ENCODE measurements at regions not wholly inside any gene's neighbourhood (a gene's known extent, or its start where the extent isn't known, plus 50 kb on each side); places are given as distances from the start of the nearest gene placed in this dataset.

GRCh38 chr2:215680605-215681598 lies 245.0 kb upstream of the FN1 start:
- H3K9me3 Mint-ChIP-seq: peaks cover 3 to 5% of the 10 kb centered on the region in 2 donors
- peaks cover 0 to 7% of the 10 kb centered on the region in 2 donors for H3K36me3 Mint-ChIP-seq (ENCODE audit: insufficient read depth in 2 of 2)
- H3K4me3 Mint-ChIP-seq: peak overlapping the region; percentile 73 to 81
- DNase-seq: peak; percentile 34 to 38
- H3K27me3 Mint-ChIP-seq (ENCODE audit: low read depth): no peaks in the 10 kb centered on the region
- peaks cover 42% of the 10 kb centered on the region for H3K4me1 Mint-ChIP-seq (ENCODE audit: low read depth)
- peak; percentile 88 to 89 for ATAC-seq (replicated peaks in 1 of 2)
- H3K27ac Mint-ChIP-seq: peak overlapping the region; percentile 89

- no peaks in the 10 kb centered on the region for H3K27me3 Mint-ChIP-seq (ENCODE audit: low read depth)
- no peaks in the 10 kb centered on the region for H3K36me3 Mint-ChIP-seq (ENCODE audit: insufficient read depth in 2 of 2)
- ATAC-seq (replicated peaks in 1 of 2) (no peak), DNase-seq (no peak)
- H3K4me3 Mint-ChIP-seq: no peak overlapping the region
- no peak overlapping the region for H3K27ac Mint-ChIP-seq
- peaks cover 31% of the 10 kb centered on the region for H3K4me1 Mint-ChIP-seq (ENCODE audit: low read depth)
- peaks cover 0 to 4% of the 10 kb centered on the region in 2 donors for H3K9me3 Mint-ChIP-seq
Measured at GRCh38 chr2:215678094-215678493, 242.2 kb upstream of the FN1 start.

GRCh38 chr2:215677481-215677880 lies 241.6 kb upstream of the FN1 start:
- H3K27me3 Mint-ChIP-seq (ENCODE audit: low read depth): no peaks in the 10 kb centered on the region
- H3K9me3 Mint-ChIP-seq: peaks cover 2 to 4% of the 10 kb centered on the region in 2 donors
- DNase-seq: no peak

GRCh38 chr2:215672406-215672805 lies 236.5 kb upstream of the FN1 start:
- Mint-ChIP-seq H3K4me3 (no peak overlapping the region), H3K27me3 (ENCODE audit: low read depth) (peaks cover 6% of the 10 kb centered on the region), H3K36me3 (ENCODE audit: insufficient read depth in 2 of 2) (no peaks in the 10 kb centered on the region), H3K27ac (no peak overlapping the region), H3K9me3 (peaks cover 3 to 4% of the 10 kb centered on the region in 2 donors), H3K4me1 (ENCODE audit: low read depth) (peaks cover 5% of the 10 kb centered on the region)
- ATAC-seq (replicated peaks in 1 of 2) (no peak), DNase-seq (no peak)

More at GRCh38 chr2:215677481-215677880, 241.6 kb upstream of the FN1 start:
- H3K4me1 Mint-ChIP-seq (ENCODE audit: low read depth): peaks cover 30% of the 10 kb centered on the region
- no peaks in the 10 kb centered on the region for H3K36me3 Mint-ChIP-seq (ENCODE audit: insufficient read depth in 2 of 2)
- H3K27ac Mint-ChIP-seq: no peak overlapping the region
- no peak overlapping the region for H3K4me3 Mint-ChIP-seq
- ATAC-seq (replicated peaks in 1 of 2): no peak

- DNase-seq (no peak), ATAC-seq (replicated peaks in 1 of 2) (no peak)
- Mint-ChIP-seq H3K4me1 (ENCODE audit: low read depth) (no peaks in the 10 kb centered on the region), H3K9me3 (peaks cover 3 to 4% of the 10 kb centered on the region in 2 donors), H3K36me3 (ENCODE audit: insufficient read depth in 2 of 2) (no peaks in the 10 kb centered on the region), H3K27ac (no peak overlapping the region), H3K4me3 (no peak overlapping the region), H3K27me3 (ENCODE audit: low read depth) (peaks cover 14% of the 10 kb centered on the region)
Measured at GRCh38 chr2:215671691-215672090, 235.8 kb upstream of the FN1 start.

GRCh38 chr2:215671244-215671643 lies 235.4 kb upstream of the FN1 start:
- Mint-ChIP-seq H3K4me1 (ENCODE audit: low read depth) (no peaks in the 10 kb centered on the region), H3K4me3 (no peak overlapping the region), H3K27me3 (ENCODE audit: low read depth) (peaks cover 15% of the 10 kb centered on the region)

GRCh38 chr2:215670396-215670795 lies 234.5 kb upstream of the FN1 start:
- no peak overlapping the region for H3K4me3 Mint-ChIP-seq
- no peak overlapping the region for H3K27ac Mint-ChIP-seq
- no peaks in the 10 kb centered on the region for H3K4me1 Mint-ChIP-seq (ENCODE audit: low read depth)
- DNase-seq (no peak), ATAC-seq (replicated peaks in 1 of 2) (no peak)
- peaks cover 3 to 4% of the 10 kb centered on the region in 2 donors for H3K9me3 Mint-ChIP-seq
- peaks cover 15% of the 10 kb centered on the region for H3K27me3 Mint-ChIP-seq (ENCODE audit: low read depth)
- H3K36me3 Mint-ChIP-seq (ENCODE audit: insufficient read depth in 2 of 2): no peaks in the 10 kb centered on the region

More at GRCh38 chr2:215671244-215671643, 235.4 kb upstream of the FN1 start:
- ATAC-seq (replicated peaks in 1 of 2): no peak
- Mint-ChIP-seq H3K27ac (no peak overlapping the region), H3K36me3 (ENCODE audit: insufficient read depth in 2 of 2) (no peaks in the 10 kb centered on the region), H3K9me3 (peaks cover 3 to 4% of the 10 kb centered on the region in 2 donors)
- DNase-seq: no peak

- no peaks in the 10 kb centered on the region for H3K36me3 Mint-ChIP-seq (ENCODE audit: insufficient read depth in 2 of 2)
- ATAC-seq (replicated peaks in 1 of 2) (no peak), DNase-seq (no peak)
- no peak overlapping the region for H3K4me3 Mint-ChIP-seq
- peaks cover 3 to 4% of the 10 kb centered on the region in 2 donors for H3K9me3 Mint-ChIP-seq
- peaks cover 15% of the 10 kb centered on the region for H3K27me3 Mint-ChIP-seq (ENCODE audit: low read depth)
- peaks cover 9% of the 10 kb centered on the region for H3K4me1 Mint-ChIP-seq (ENCODE audit: low read depth)
- no peak overlapping the region for H3K27ac Mint-ChIP-seq
Measured at GRCh38 chr2:215668378-215668775, 232.5 kb upstream of the FN1 start.

- H3K27me3 Mint-ChIP-seq (ENCODE audit: low read depth): peaks cover 15% of the 10 kb centered on the region
- ATAC-seq (replicated peaks in 1 of 2) (no peak), DNase-seq (no peak)
- H3K4me3 Mint-ChIP-seq: no peak overlapping the region
- H3K27ac Mint-ChIP-seq: no peak overlapping the region
- H3K9me3 Mint-ChIP-seq: peaks cover 1 to 4% of the 10 kb centered on the region in 2 donors
- peaks cover 9% of the 10 kb centered on the region for H3K4me1 Mint-ChIP-seq (ENCODE audit: low read depth)
- no peaks in the 10 kb centered on the region for H3K36me3 Mint-ChIP-seq (ENCODE audit: insufficient read depth in 2 of 2)
Measured at GRCh38 chr2:215667585-215668377, 231.9 kb upstream of the FN1 start.

GRCh38 chr2:215664847-215665525 lies 229.1 kb upstream of the FN1 start:
- no peaks in the 10 kb centered on the region for H3K36me3 Mint-ChIP-seq (ENCODE audit: insufficient read depth in 2 of 2)
- DNase-seq (peak; percentile 6 to 10), ATAC-seq (replicated peaks in 1 of 2) (peak; percentile 75 to 77)
- no peaks in the 10 kb centered on the region for H3K9me3 Mint-ChIP-seq
- H3K27ac Mint-ChIP-seq: no peak overlapping the region
- peaks cover 9% of the 10 kb centered on the region for H3K4me1 Mint-ChIP-seq (ENCODE audit: low read depth)
- H3K27me3 Mint-ChIP-seq (ENCODE audit: low read depth): peaks cover 15% of the 10 kb centered on the region
- no peak overlapping the region for H3K4me3 Mint-ChIP-seq

- Mint-ChIP-seq H3K9me3 (no peaks in the 10 kb centered on the region), H3K36me3 (ENCODE audit: insufficient read depth in 2 of 2) (no peaks in the 10 kb centered on the region), H3K4me3 (no peak overlapping the region), H3K27me3 (ENCODE audit: low read depth) (peaks cover 9% of the 10 kb centered on the region), H3K27ac (no peak overlapping the region), H3K4me1 (ENCODE audit: low read depth) (peaks cover 9% of the 10 kb centered on the region)
- DNase-seq (no peak), ATAC-seq (replicated peaks in 1 of 2) (no peak)
Measured at GRCh38 chr2:215662715-215663114, 226.8 kb upstream of the FN1 start.

- Mint-ChIP-seq H3K36me3 (ENCODE audit: insufficient read depth in 2 of 2) (no peaks in the 10 kb centered on the region), H3K27ac (no peak overlapping the region), H3K4me1 (ENCODE audit: low read depth) (peaks cover 9% of the 10 kb centered on the region), H3K9me3 (no peaks in the 10 kb centered on the region), H3K4me3 (no peak overlapping the region), H3K27me3 (ENCODE audit: low read depth) (no peaks in the 10 kb centered on the region)
- ATAC-seq (replicated peaks in 1 of 2) (no peak), DNase-seq (no peak)
Measured at GRCh38 chr2:215660687-215661086, 224.8 kb upstream of the FN1 start.
